ENCODE measurements at regions not wholly inside any gene's neighbourhood (a gene's known extent, or its start where the extent isn't known, plus 50 kb on each side); places are given as distances from the start of the nearest gene placed in this dataset.

DNA sequence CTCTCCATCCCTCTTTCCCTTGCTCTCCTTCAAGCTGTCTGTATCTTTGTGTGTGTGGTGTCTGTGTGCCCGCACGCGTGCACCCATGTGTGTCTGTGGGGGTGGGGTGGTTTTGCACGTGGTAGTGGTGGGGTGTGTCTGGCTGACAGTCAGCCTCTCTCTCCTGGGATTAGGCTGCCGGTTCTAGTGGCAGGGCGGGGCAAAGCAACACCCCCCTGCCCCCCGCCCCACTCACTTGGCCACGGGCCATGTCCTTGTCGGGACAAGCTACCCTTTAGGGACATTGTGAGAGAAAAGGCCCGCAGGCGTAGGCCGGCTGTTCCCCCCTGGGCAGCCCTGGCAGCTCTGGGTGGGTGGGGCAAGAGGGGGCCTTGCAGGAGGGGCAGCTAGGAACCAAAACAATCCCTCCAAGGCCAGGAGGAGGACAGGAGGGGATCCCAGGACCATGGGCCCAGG is 182.6 kb downstream of the ALG10 start:
- H3K9me3 ChIP-seq (ENCODE audit: severe bottlenecking), result no peaks in the 10 kb centered on the region
- H3K36me3 ChIP-seq (ENCODE audit: low read depth), result no peaks in the 10 kb centered on the region
- no peak for ATAC-seq (ENCODE audit: low read depth)
- H3K27me3 ChIP-seq (ENCODE audit: insufficient read depth, poor library complexity, severe bottlenecking), result no peaks in the 10 kb centered on the region
- no peak for DNase-seq (ENCODE audit: low spot score)
- no peak overlapping the region for H3K27ac ChIP-seq (ENCODE audit: poor library complexity, severe bottlenecking)
- no peak overlapping the region for H3K4me3 ChIP-seq (ENCODE audit: severe bottlenecking)
- TF ChIP-seq, protein P1, sequence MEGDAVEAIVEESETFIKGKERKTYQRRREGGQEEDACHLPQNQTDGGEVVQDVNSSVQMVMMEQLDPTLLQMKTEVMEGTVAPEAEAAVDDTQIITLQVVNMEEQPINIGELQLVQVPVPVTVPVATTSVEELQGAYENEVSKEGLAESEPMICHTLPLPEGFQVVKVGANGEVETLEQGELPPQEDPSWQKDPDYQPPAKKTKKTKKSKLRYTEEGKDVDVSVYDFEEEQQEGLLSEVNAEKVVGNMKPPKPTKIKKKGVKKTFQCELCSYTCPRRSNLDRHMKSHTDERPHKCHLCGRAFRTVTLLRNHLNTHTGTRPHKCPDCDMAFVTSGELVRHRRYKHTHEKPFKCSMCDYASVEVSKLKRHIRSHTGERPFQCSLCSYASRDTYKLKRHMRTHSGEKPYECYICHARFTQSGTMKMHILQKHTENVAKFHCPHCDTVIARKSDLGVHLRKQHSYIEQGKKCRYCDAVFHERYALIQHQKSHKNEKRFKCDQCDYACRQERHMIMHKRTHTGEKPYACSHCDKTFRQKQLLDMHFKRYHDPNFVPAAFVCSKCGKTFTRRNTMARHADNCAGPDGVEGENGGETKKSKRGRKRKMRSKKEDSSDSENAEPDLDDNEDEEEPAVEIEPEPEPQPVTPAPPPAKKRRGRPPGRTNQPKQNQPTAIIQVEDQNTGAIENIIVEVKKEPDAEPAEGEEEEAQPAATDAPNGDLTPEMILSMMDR (IDR thresholded peaks at IDR 0.05; ENCODE audit: poor library complexity, severe bottlenecking), result no peak
- H3K4me1 ChIP-seq (ENCODE audit: insufficient read depth, poor library complexity, severe bottlenecking), result no peaks in the 10 kb centered on the region

GRCh38 chr12:34205401-34205800 is 183.1 kb downstream of the ALG10 start:
- H3K36me3 ChIP-seq (ENCODE audit: low read depth), result no peaks in the 10 kb centered on the region
- ATAC-seq (ENCODE audit: low read depth) (no peak), DNase-seq (ENCODE audit: low spot score) (no peak)
- H3K27ac ChIP-seq (ENCODE audit: poor library complexity, severe bottlenecking), result no peak overlapping the region
- TF ChIP-seq, protein P1 (IDR thresholded peaks at IDR 0.05; ENCODE audit: poor library complexity, severe bottlenecking), result no peak
- H3K27me3 ChIP-seq (ENCODE audit: insufficient read depth, poor library complexity, severe bottlenecking), result no peaks in the 10 kb centered on the region
- no peak overlapping the region for H3K4me3 ChIP-seq (ENCODE audit: severe bottlenecking)
- H3K4me1 ChIP-seq (ENCODE audit: insufficient read depth, poor library complexity, severe bottlenecking), result no peaks in the 10 kb centered on the region
- H3K9me3 ChIP-seq (ENCODE audit: severe bottlenecking), result no peaks in the 10 kb centered on the region

DNA sequence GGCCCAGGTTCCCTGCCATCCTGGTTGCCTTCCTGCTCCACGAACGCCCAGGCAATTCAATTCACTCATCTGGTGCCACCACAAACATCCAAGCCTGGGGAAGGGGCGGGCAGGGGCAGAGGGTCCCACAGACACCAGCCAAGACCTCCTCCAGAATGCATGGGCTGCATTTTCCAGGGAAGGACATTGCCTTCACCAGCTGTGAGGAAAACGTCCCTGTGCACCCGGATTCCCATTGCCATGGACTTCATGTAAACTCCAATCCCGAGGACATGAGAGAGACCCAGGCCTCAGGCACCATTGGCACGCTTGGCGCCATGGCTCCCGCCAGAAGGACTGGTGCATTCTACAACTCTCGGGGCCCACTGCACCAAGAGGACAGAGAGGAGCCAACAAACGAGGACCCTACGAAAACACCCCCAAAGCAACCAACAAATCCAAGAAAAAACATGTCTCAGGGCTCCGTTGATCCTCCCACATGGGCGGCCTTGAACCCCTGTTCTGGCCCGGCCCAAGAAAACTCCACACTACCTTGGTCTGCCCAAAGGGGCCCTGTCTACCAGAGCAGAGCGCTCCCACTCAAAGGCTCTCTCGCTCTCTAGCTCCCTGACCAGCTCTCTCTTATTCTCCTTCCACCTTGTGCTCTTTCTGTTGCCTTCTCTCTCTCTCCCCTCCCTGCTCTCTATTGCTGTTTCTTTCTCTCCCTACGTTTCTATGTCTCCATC is 183.9 kb downstream of the ALG10 start:
- H3K27me3 ChIP-seq (ENCODE audit: insufficient read depth, poor library complexity, severe bottlenecking), result no peaks in the 10 kb centered on the region
- H3K4me1 ChIP-seq (ENCODE audit: insufficient read depth, poor library complexity, severe bottlenecking), result no peaks in the 10 kb centered on the region
- TF ChIP-seq, protein P1 (IDR thresholded peaks at IDR 0.05; ENCODE audit: poor library complexity, severe bottlenecking), result no peak
- H3K36me3 ChIP-seq (ENCODE audit: low read depth), result no peaks in the 10 kb centered on the region
- DNase-seq (ENCODE audit: low spot score) (no peak), ATAC-seq (ENCODE audit: low read depth) (no peak)
- H3K4me3 ChIP-seq (ENCODE audit: severe bottlenecking), result no peak overlapping the region
- no peak overlapping the region for H3K27ac ChIP-seq (ENCODE audit: poor library complexity, severe bottlenecking)
- H3K9me3 ChIP-seq (ENCODE audit: severe bottlenecking), result no peaks in the 10 kb centered on the region

GRCh38 chr12:34207858-34208257 is 185.6 kb downstream of the ALG10 start:
- H3K4me1 ChIP-seq (ENCODE audit: insufficient read depth, poor library complexity, severe bottlenecking), result no peaks in the 10 kb centered on the region
- no peak overlapping the region for H3K27ac ChIP-seq (ENCODE audit: poor library complexity, severe bottlenecking)
- DNase-seq (ENCODE audit: low spot score) (no peak), ATAC-seq (ENCODE audit: low read depth) (no peak)
- H3K9me3 ChIP-seq (ENCODE audit: severe bottlenecking), result no peaks in the 10 kb centered on the region
- no peaks in the 10 kb centered on the region for H3K27me3 ChIP-seq (ENCODE audit: insufficient read depth, poor library complexity, severe bottlenecking)
- H3K4me3 ChIP-seq (ENCODE audit: severe bottlenecking), result no peak overlapping the region
- H3K36me3 ChIP-seq (ENCODE audit: low read depth), result no peaks in the 10 kb centered on the region
- TF ChIP-seq, protein P1 (IDR thresholded peaks at IDR 0.05; ENCODE audit: poor library complexity, severe bottlenecking), result no peak

Data from RWPE2 (cell line).